Suprapubic skin (tissue), 4 donors: ENCODE measurements at regions not wholly inside any gene's neighbourhood (a gene's known extent, or its start where the extent isn't known, plus 50 kb on each side); places are given as distances from the start of the nearest gene placed in this dataset.

Source experiments
- POLR2A ChIP-seq, 2 donors: fragments of 450-650 bp; IDR thresholded peaks; one replicate each; pipeline ENCODE4 v1.6.1; 2017; ENCODE audit warnings: antibody characterized with exemption in 2 of 2, mild to moderate bottlenecking in 2 of 2, moderate library complexity in 2 of 2
- POLR2AphosphoS5 ChIP-seq, 3 donors: sonication (generic); formaldehyde crosslinking; IDR thresholded peaks; one replicate each; pipeline ENCODE4 v1.6.1; 2017; ENCODE audit warnings: antibody characterized with exemption in 3 of 3
- TF ChIP-seq, protein P1 (sequence below), 2 donors: fragments of 200-600 bp in 1 of 2; fragments of 450-650 bp in 1 of 2; sonication (generic) in 1 of 2; IDR thresholded peaks; one replicate each; pipeline ENCODE4 v1.5.1; 2016 to 2019; ENCODE audit warnings: antibody characterized with exemption in 2 of 2, mild to moderate bottlenecking in 1 of 2, moderate library complexity in 1 of 2

DNA sequence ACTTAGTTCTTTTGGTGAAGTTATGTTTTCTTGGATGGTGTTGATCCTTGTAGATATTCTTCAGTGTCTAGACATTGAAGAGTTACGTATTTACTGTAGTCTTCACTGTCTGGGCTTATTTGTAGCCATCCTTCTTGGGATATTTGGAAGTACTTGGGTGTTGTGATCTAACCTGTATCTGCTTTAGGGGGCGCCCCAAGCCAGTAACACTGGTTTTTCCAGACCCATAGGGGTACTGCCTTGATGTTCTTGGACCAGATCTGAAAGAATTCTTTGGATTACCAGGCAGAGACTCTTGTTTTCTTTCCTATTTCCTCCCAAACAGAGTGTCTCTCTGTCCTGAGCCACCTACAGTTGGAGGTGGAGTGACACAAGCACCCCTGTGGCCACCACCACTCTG lies 309.1 kb upstream of the IMPG1 start:
- TF ChIP-seq, protein P1, sequence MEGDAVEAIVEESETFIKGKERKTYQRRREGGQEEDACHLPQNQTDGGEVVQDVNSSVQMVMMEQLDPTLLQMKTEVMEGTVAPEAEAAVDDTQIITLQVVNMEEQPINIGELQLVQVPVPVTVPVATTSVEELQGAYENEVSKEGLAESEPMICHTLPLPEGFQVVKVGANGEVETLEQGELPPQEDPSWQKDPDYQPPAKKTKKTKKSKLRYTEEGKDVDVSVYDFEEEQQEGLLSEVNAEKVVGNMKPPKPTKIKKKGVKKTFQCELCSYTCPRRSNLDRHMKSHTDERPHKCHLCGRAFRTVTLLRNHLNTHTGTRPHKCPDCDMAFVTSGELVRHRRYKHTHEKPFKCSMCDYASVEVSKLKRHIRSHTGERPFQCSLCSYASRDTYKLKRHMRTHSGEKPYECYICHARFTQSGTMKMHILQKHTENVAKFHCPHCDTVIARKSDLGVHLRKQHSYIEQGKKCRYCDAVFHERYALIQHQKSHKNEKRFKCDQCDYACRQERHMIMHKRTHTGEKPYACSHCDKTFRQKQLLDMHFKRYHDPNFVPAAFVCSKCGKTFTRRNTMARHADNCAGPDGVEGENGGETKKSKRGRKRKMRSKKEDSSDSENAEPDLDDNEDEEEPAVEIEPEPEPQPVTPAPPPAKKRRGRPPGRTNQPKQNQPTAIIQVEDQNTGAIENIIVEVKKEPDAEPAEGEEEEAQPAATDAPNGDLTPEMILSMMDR (IDR thresholded peaks at IDR 0.05): no peak
- TF ChIP-seq POLR2A (IDR thresholded peaks at IDR 0.05) (no peak), POLR2AphosphoS5 (IDR thresholded peaks at IDR 0.05) (no peak)
